ENCODE measurements at regions not wholly inside any gene's neighbourhood (a gene's known extent, or its start where the extent isn't known, plus 50 kb on each side); places are given as distances from the start of the nearest gene placed in this dataset.

- no peak for TF ChIP-seq CTCF (IDR thresholded peaks at IDR 0.05)
- TF ChIP-seq POLR2A (IDR thresholded peaks at IDR 0.05), result no peak
- no peak overlapping the region for H3K27ac ChIP-seq
- 96 to 100% methylated on average over 1 of the region's 1 CpG for WGBS, 2 donors
- intact Hi-C loops (cut with DNase I; ENCODE audit: low total_unique reads), result no loop called here
- no peaks in the 10 kb centered on the region for H3K9me3 ChIP-seq
- no peaks in the 10 kb centered on the region for H3K4me1 ChIP-seq
- no peaks in the 10 kb centered on the region for H3K36me3 ChIP-seq (ENCODE audit: low read depth, missing control alignments)
- no peak overlapping the region for H3K4me3 ChIP-seq
- DNase-seq, result no peak
- no peaks in the 10 kb centered on the region for H3K27me3 ChIP-seq
These were observed 270.9 kb downstream of the COG6 start for GRCh38 chr13:39926345-39926744.

- DNase-seq, result no peak
- no peak overlapping the region for H3K4me3 ChIP-seq
- TF ChIP-seq CTCF (IDR thresholded peaks at IDR 0.05) (no peak), POLR2A (IDR thresholded peaks at IDR 0.05) (no peak)
- no peaks in the 10 kb centered on the region for H3K36me3 ChIP-seq (ENCODE audit: low read depth, missing control alignments)
- H3K9me3 ChIP-seq, result no peaks in the 10 kb centered on the region
- H3K27me3 ChIP-seq, result no peaks in the 10 kb centered on the region
- intact Hi-C loops (cut with DNase I; ENCODE audit: low total_unique reads), result no loop called here
- no peak overlapping the region for H3K27ac ChIP-seq
- H3K4me1 ChIP-seq, result no peaks in the 10 kb centered on the region
- 60 to 63% methylated on average over 2 of the region's 2 CpGs for WGBS, 2 donors
These were observed 272.8 kb downstream of the COG6 start for GRCh38 chr13:39928261-39928660.

GRCh38 chr13:39929583-39929982 lies 274.1 kb downstream of the COG6 start:
- H3K4me3 ChIP-seq, result no peak overlapping the region
- intact Hi-C loops (cut with DNase I; ENCODE audit: low total_unique reads), result no loop called here
- H3K27me3 ChIP-seq, result no peaks in the 10 kb centered on the region
- TF ChIP-seq POLR2A (IDR thresholded peaks at IDR 0.05), result no peak
- no peak for TF ChIP-seq CTCF (IDR thresholded peaks at IDR 0.05)
- H3K36me3 ChIP-seq (ENCODE audit: low read depth, missing control alignments), result no peaks in the 10 kb centered on the region
- no peak for DNase-seq
- H3K4me1 ChIP-seq, result no peaks in the 10 kb centered on the region
- H3K27ac ChIP-seq, result no peak overlapping the region
- 55 to 68% methylated on average over 1 of the region's 1 CpG for WGBS, 2 donors
- no peaks in the 10 kb centered on the region for H3K9me3 ChIP-seq

GRCh38 chr13:39930060-39930459 lies 274.6 kb downstream of the COG6 start:
- 71 to 74% methylated on average over 2 of the region's 2 CpGs for WGBS, 2 donors
- Histone ChIP-seq H3K27ac (no peak overlapping the region), H3K9me3 (no peaks in the 10 kb centered on the region), H3K4me1 (no peaks in the 10 kb centered on the region), H3K4me3 (no peak overlapping the region), H3K27me3 (no peaks in the 10 kb centered on the region), H3K36me3 (ENCODE audit: low read depth, missing control alignments) (no peaks in the 10 kb centered on the region)
- TF ChIP-seq CTCF (IDR thresholded peaks at IDR 0.05), result no peak
- TF ChIP-seq POLR2A (IDR thresholded peaks at IDR 0.05), result no peak
- no peak for DNase-seq
- intact Hi-C loops (cut with DNase I; ENCODE audit: low total_unique reads), result no loop called here

GRCh38 chr13:39930544-39931444 lies 275.3 kb downstream of the COG6 start:
- H3K4me3 ChIP-seq, result no peak overlapping the region
- no peaks in the 10 kb centered on the region for H3K9me3 ChIP-seq
- no peak overlapping the region for H3K27ac ChIP-seq
- no peaks in the 10 kb centered on the region for H3K36me3 ChIP-seq (ENCODE audit: low read depth, missing control alignments)
- TF ChIP-seq CTCF (IDR thresholded peaks at IDR 0.05) (no peak), POLR2A (IDR thresholded peaks at IDR 0.05) (no peak)
- WGBS, 2 donors, result 79 to 86% methylated on average over 6 of the region's 6 CpGs
- no peaks in the 10 kb centered on the region for H3K4me1 ChIP-seq
- intact Hi-C loops (cut with DNase I; ENCODE audit: low total_unique reads), result no loop called here
- no peak for DNase-seq
- H3K27me3 ChIP-seq, result no peaks in the 10 kb centered on the region
